ENCODE measurements at regions not wholly inside any gene's neighbourhood (a gene's known extent, or its start where the extent isn't known, plus 50 kb on each side); places are given as distances from the start of the nearest gene placed in this dataset.

DNA sequence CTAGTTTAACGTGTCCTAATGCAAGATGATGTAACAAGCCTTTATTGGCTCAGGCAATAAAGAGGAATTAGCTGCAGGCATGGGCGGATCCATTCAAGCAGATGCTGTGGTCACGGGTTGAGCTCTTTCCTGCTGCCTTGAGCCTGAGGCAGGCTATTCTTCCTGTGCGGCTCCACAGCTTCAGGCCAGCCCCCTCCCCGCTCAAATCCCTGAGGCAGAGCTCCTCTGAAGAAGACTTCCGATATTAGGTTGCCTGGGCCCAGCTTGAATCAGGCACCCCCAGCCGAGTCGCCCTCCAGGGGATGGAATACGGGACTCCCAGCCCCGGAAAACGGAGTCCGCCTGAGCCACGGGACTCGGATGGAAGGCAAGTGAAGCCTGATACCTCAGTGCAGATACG, 95.0 kb upstream of the RUFY1 start:
- Histone ChIP-seq H4K20me1 (ENCODE audit: insufficient read depth, low read length) (no peaks in the 10 kb centered on the region), H3K27me3 (ENCODE audit: insufficient read depth, low read length) (no peaks in the 10 kb centered on the region), H2AFZ (ENCODE audit: low read depth, low read length) (no peak overlapping the region), H3K36me3 (ENCODE audit: insufficient read depth, low read length) (no peaks in the 10 kb centered on the region), H3K27ac (ENCODE audit: low read depth, low read length) (no peak overlapping the region), H3K4me3 (ENCODE audit: insufficient read depth, low read depth, low read length) (no peak overlapping the region), H3K9me3 (ENCODE audit: insufficient read depth, low read depth, low read length) (peaks cover 11% of the 10 kb centered on the region), H3K4me2 (ENCODE audit: low read length) (no peak overlapping the region), H3K9ac (ENCODE audit: low read length) (no peak overlapping the region), H3K79me2 (ENCODE audit: insufficient read depth, low read length) (no peaks in the 10 kb centered on the region), H3K4me1 (ENCODE audit: insufficient read depth, low read length) (no peaks in the 10 kb centered on the region)
- FAIRE-seq = no peak
- TF ChIP-seq, protein P1, sequence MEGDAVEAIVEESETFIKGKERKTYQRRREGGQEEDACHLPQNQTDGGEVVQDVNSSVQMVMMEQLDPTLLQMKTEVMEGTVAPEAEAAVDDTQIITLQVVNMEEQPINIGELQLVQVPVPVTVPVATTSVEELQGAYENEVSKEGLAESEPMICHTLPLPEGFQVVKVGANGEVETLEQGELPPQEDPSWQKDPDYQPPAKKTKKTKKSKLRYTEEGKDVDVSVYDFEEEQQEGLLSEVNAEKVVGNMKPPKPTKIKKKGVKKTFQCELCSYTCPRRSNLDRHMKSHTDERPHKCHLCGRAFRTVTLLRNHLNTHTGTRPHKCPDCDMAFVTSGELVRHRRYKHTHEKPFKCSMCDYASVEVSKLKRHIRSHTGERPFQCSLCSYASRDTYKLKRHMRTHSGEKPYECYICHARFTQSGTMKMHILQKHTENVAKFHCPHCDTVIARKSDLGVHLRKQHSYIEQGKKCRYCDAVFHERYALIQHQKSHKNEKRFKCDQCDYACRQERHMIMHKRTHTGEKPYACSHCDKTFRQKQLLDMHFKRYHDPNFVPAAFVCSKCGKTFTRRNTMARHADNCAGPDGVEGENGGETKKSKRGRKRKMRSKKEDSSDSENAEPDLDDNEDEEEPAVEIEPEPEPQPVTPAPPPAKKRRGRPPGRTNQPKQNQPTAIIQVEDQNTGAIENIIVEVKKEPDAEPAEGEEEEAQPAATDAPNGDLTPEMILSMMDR (IDR thresholded peaks at IDR 0.05; ENCODE audit: insufficient read depth, low read depth, low read length) = no peak
- no peak for TF ChIP-seq EZH2 (IDR thresholded peaks at IDR 0.05; ENCODE audit: insufficient read depth, low read length)
- Mint-ChIP-seq H3K27me3 (ENCODE audit: low read depth, unreplicated experiment) (peaks cover 17% of the 10 kb centered on the region), H3K9me3 (ENCODE audit: unreplicated experiment) (peaks cover 25% of the 10 kb centered on the region), H3K4me1 (ENCODE audit: low read depth, unreplicated experiment) (no peaks in the 10 kb centered on the region), H3K4me3 (ENCODE audit: unreplicated experiment) (no peak overlapping the region), H3K27ac (ENCODE audit: unreplicated experiment) (no peak overlapping the region), H3K36me3 (ENCODE audit: low read depth, unreplicated experiment) (no peaks in the 10 kb centered on the region)
- no peak for DNase-seq (ENCODE audit: low read depth)

DNA sequence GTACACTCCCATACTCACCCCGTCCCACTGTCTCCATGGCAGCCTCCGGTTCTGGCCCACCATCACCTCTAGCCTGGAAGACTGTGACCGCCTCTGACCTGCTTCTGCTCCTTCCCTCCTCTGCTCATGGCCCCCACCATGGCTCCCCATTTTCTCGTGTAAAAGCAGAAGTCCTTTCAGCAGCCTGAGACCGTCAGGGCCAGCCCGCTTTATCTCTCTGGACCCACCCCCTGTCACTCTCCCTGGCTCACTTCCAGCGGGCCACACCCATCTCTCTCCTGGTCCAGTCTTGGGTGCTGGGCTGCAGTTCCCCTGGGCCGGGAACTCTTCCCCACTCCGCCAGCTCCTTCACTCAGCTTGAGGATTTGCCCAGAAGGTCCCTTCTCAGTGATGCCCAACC, 96.0 kb upstream of the RUFY1 start:
- no peak for TF ChIP-seq EZH2 (IDR thresholded peaks at IDR 0.05; ENCODE audit: insufficient read depth, low read length)
- TF ChIP-seq, protein P1 (IDR thresholded peaks at IDR 0.05; ENCODE audit: insufficient read depth, low read depth, low read length) = no peak
- H3K4me3 Mint-ChIP-seq (ENCODE audit: unreplicated experiment) = no peak overlapping the region
- no peak overlapping the region for H3K27ac Mint-ChIP-seq (ENCODE audit: unreplicated experiment)
- Histone ChIP-seq H3K4me2 (ENCODE audit: low read length) (no peak overlapping the region), H4K20me1 (ENCODE audit: insufficient read depth, low read length) (no peaks in the 10 kb centered on the region), H3K4me1 (ENCODE audit: insufficient read depth, low read length) (no peaks in the 10 kb centered on the region), H3K36me3 (ENCODE audit: insufficient read depth, low read length) (no peaks in the 10 kb centered on the region), H3K27ac (ENCODE audit: low read depth, low read length) (no peak overlapping the region), H3K27me3 (ENCODE audit: insufficient read depth, low read length) (no peaks in the 10 kb centered on the region), H3K9me3 (ENCODE audit: insufficient read depth, low read depth, low read length) (peaks cover 11% of the 10 kb centered on the region), H2AFZ (ENCODE audit: low read depth, low read length) (no peak overlapping the region), H3K79me2 (ENCODE audit: insufficient read depth, low read length) (no peaks in the 10 kb centered on the region), H3K4me3 (ENCODE audit: insufficient read depth, low read depth, low read length) (no peak overlapping the region), H3K9ac (ENCODE audit: low read length) (no peak overlapping the region)
- DNase-seq (ENCODE audit: low read depth) (no peak), FAIRE-seq (no peak)
- peaks cover 10% of the 10 kb centered on the region for H3K27me3 Mint-ChIP-seq (ENCODE audit: low read depth, unreplicated experiment)
- H3K4me1 Mint-ChIP-seq (ENCODE audit: low read depth, unreplicated experiment) = no peaks in the 10 kb centered on the region
- peaks cover 31% of the 10 kb centered on the region for H3K9me3 Mint-ChIP-seq (ENCODE audit: unreplicated experiment)
- no peaks in the 10 kb centered on the region for H3K36me3 Mint-ChIP-seq (ENCODE audit: low read depth, unreplicated experiment)

DNA sequence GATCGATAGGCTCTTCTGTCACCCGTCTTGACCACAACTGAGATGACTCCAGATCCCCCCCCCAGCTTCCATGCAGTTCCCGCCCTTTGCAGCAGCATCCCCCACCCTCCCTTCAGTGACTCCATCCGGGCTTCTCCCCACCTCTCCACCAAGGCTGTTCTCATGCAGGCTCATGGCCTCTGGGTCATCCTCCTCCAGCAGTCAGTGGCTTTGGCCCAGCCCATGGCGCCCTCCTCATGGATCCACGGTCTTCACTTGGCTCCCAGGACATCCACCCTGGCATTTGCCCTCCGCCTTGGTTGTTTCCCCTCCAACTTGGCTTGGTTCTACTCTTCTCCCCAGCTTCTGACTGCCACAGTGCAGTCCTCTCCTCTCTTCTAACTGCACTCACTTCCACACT, 96.7 kb upstream of the RUFY1 start:
- no peak for DNase-seq (ENCODE audit: low read depth)
- H4K20me1 ChIP-seq (ENCODE audit: insufficient read depth, low read length) = no peaks in the 10 kb centered on the region
- FAIRE-seq = no peak
- no peak overlapping the region for H2AFZ ChIP-seq (ENCODE audit: low read depth, low read length)
- Mint-ChIP-seq H3K4me3 (ENCODE audit: unreplicated experiment) (no peak overlapping the region), H3K4me1 (ENCODE audit: low read depth, unreplicated experiment) (no peaks in the 10 kb centered on the region), H3K27ac (ENCODE audit: unreplicated experiment) (no peak overlapping the region), H3K36me3 (ENCODE audit: low read depth, unreplicated experiment) (no peaks in the 10 kb centered on the region), H3K9me3 (ENCODE audit: unreplicated experiment) (peaks cover 35% of the 10 kb centered on the region), H3K27me3 (ENCODE audit: low read depth, unreplicated experiment) (peaks cover 4% of the 10 kb centered on the region)
- H3K9me3 ChIP-seq (ENCODE audit: insufficient read depth, low read depth, low read length) = peaks cover 11% of the 10 kb centered on the region
- H3K79me2 ChIP-seq (ENCODE audit: insufficient read depth, low read length) = no peaks in the 10 kb centered on the region
- H3K4me3 ChIP-seq (ENCODE audit: insufficient read depth, low read depth, low read length) = no peak overlapping the region
- H3K4me2 ChIP-seq (ENCODE audit: low read length) = no peak overlapping the region
- no peaks in the 10 kb centered on the region for H3K4me1 ChIP-seq (ENCODE audit: insufficient read depth, low read length)
- no peak overlapping the region for H3K9ac ChIP-seq (ENCODE audit: low read length)
- TF ChIP-seq, protein P1 (IDR thresholded peaks at IDR 0.05; ENCODE audit: insufficient read depth, low read depth, low read length) = no peak
- TF ChIP-seq EZH2 (IDR thresholded peaks at IDR 0.05; ENCODE audit: insufficient read depth, low read length) = no peak
- no peaks in the 10 kb centered on the region for H3K36me3 ChIP-seq (ENCODE audit: insufficient read depth, low read length)
- no peaks in the 10 kb centered on the region for H3K27me3 ChIP-seq (ENCODE audit: insufficient read depth, low read length)
- H3K27ac ChIP-seq (ENCODE audit: low read depth, low read length) = no peak overlapping the region

Measured in astrocyte (in vitro differentiated cells and primary cell).